Liver (tissue), 3 donors: ENCODE measurements at regions not wholly inside any gene's neighbourhood (a gene's known extent, or its start where the extent isn't known, plus 50 kb on each side); places are given as distances from the start of the nearest gene placed in this dataset.

Experiments
- CTCF ChIP-seq: fragments of 150-350 bp; IDR thresholded peaks from 2 replicates; pipeline ENCODE4 v1.5.1; 2017; ENCODE audit warnings: improper control_type of control experiment, low read depth, low read length; ENCODE audit not compliant: missing input control
- SP1 ChIP-seq: IDR thresholded peaks from 2 replicates; pipeline ENCODE4 v1.6.1; 2018; ENCODE audit warnings: antibody characterized with exemption, mild to moderate bottlenecking
- donor health status: healthy.
- donor health status: healthy.

DNA sequence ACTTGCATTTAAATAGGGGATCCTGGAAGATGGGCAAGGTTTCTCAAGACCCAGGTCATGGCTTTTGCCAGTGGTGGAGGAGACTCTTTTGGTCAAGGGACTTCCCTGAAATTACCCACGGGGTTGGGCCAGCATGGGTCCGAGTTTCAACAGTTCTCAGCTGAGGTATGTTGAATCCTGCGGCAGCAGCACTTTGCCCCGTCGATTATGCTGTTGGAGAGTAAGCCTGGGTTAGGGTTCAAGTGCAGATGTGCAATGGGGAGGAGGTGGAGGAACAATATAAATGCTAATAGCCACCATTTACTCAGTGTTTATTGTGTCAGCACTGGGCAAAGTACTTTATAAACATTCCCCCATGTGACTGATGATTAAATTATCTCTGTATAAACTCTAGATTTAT is 96.0 kb upstream of the GATA6 start:
- TF ChIP-seq CTCF (no peak), SP1 (no peak)
